SU-DHL-6 (cell line): ENCODE measurements at regions not wholly inside any gene's neighbourhood (a gene's known extent, or its start where the extent isn't known, plus 50 kb on each side); places are given as distances from the start of the nearest gene placed in this dataset.

Experiments used
- H2AFZ ChIP-seq: fragments of 200-600 bp; sonication (generic); 2 replicates; pipeline ENCODE4 v1.6.1; 2014; ENCODE audit warnings: low read depth, mild to moderate bottlenecking, moderate library complexity, mixed read lengths, antibody characterized with exemption, low read length; ENCODE audit not compliant: severe bottlenecking
- H3F3A ChIP-seq: fragments of 200-600 bp; shearing (Covaris generic); 2 replicates; pipeline ENCODE4 v1.6.0; 2016; ENCODE audit warnings: antibody characterized with exemption, mild to moderate bottlenecking; ENCODE audit not compliant: insufficient read depth
- H3K27ac ChIP-seq: fragments of 200-600 bp; sonication (generic); 2 replicates; pipeline ENCODE4 v1.5.1; 2016; ENCODE audit warnings: low read depth, mild to moderate bottlenecking, low read length, moderate library complexity, mixed read lengths
- H3K27me3 ChIP-seq: fragments of 200-600 bp; sonication (generic), shearing (Covaris generic); 2 replicates; pipeline ENCODE4 v1.6.0; 2014; ENCODE audit warnings: mild to moderate bottlenecking, low read length
- H3K36me3 ChIP-seq: fragments of 200-600 bp; sonication (generic); 2 replicates; pipeline ENCODE4 v1.6.1; 2014; ENCODE audit warnings: mild to moderate bottlenecking, low read length, mixed read lengths
- H3K4me2 ChIP-seq: fragments of 300-600, 200-600 bp; shearing (Covaris generic), sonication (generic); 2 replicates; pipeline ENCODE4 v1.6.0; 2014; ENCODE audit warnings: low read length, low read depth, mild to moderate bottlenecking; ENCODE audit not compliant: poor library complexity, severe bottlenecking
- H3K4me3 ChIP-seq: fragments of 200-600 bp; sonication (generic); 2 replicates; pipeline ENCODE4 v1.5.1; 2014; ENCODE audit warnings: antibody characterized with exemption, low read length, mild to moderate bottlenecking, mixed read lengths; ENCODE audit not compliant: insufficient read depth, poor library complexity, severe bottlenecking
- H3K79me2 ChIP-seq: fragments of 200-600 bp; sonication (generic); 2 replicates; pipeline ENCODE4 v1.6.1; 2014; ENCODE audit warnings: mild to moderate bottlenecking, low read length, moderate library complexity; ENCODE audit not compliant: insufficient read depth
- H3K9ac ChIP-seq: fragments of 200-600 bp; sonication (generic); 2 replicates; pipeline ENCODE4 v1.7.0; 2014; ENCODE audit warnings: mild to moderate bottlenecking, low read length
- H3K9me2 ChIP-seq: fragments of 200-600 bp; sonication (generic); replicated peaks from 2 replicates; pipeline ENCODE4 v1.6.1; 2014; ENCODE audit warnings: low read length; ENCODE audit not compliant: insufficient read depth
- H3K9me3 ChIP-seq: fragments of 200-600 bp; sonication (generic); 2 replicates; pipeline ENCODE4 v1.6.1; 2014; ENCODE audit warnings: low read length, mixed read lengths; ENCODE audit not compliant: insufficient read depth
- H4K20me1 ChIP-seq: fragments of 200-600 bp; sonication (generic); 2 replicates; pipeline ENCODE4 v1.6.1; 2014; ENCODE audit warnings: low read depth, mild to moderate bottlenecking, antibody characterized with exemption, low read length, moderate library complexity, mixed read lengths
- CTCF ChIP-seq: fragments of 200-600 bp; sonication (generic); IDR thresholded peaks from one replicate; pipeline ENCODE4 v1.5.1; 2017; ENCODE audit warnings: antibody characterized with exemption, mild to moderate bottlenecking, low read length, moderate library complexity; ENCODE audit not compliant: insufficient read depth, poor library complexity, severe bottlenecking
- EZH2phosphoT487 ChIP-seq: fragments of 200-600 bp; sonication (generic), shearing (Covaris generic); conservative IDR thresholded peaks from 2 replicates; pipeline ENCODE4 v1.6.1; 2018; ENCODE audit warnings: mild to moderate bottlenecking, antibody characterized with exemption, low read length, moderate library complexity, mixed read lengths

- TF ChIP-seq EZH2phosphoT487 (no peak), CTCF (no peak)
- Histone ChIP-seq H2AFZ (no peak overlapping the region), H3K4me2 (no peak overlapping the region), H3K27me3 (no peaks in the 10 kb centered on the region), H3K79me2 (no peaks in the 10 kb centered on the region), H3K9me2 (no peaks in the 10 kb centered on the region), H3K36me3 (no peaks in the 10 kb centered on the region), H4K20me1 (no peaks in the 10 kb centered on the region), H3K27ac (no peak overlapping the region), H3K4me3 (no peak overlapping the region), H3K9ac (no peak overlapping the region), H3K9me3 (no peaks in the 10 kb centered on the region), H3F3A (no peaks in the 10 kb centered on the region)
Measured at GRCh38 chr10:117480097-117480496, 62.4 kb upstream of the EMX2 start.

GRCh38 chr10:117477961-117478670 is 64.4 kb upstream of the EMX2 start:
- Histone ChIP-seq H3K36me3 (no peaks in the 10 kb centered on the region), H3K27ac (no peak overlapping the region), H3K79me2 (no peaks in the 10 kb centered on the region), H3K27me3 (no peaks in the 10 kb centered on the region), H3K4me3 (no peak overlapping the region), H3K9ac (no peak overlapping the region), H3K9me3 (no peaks in the 10 kb centered on the region), H3K9me2 (no peaks in the 10 kb centered on the region), H2AFZ (no peak overlapping the region), H4K20me1 (no peaks in the 10 kb centered on the region), H3F3A (no peaks in the 10 kb centered on the region), H3K4me2 (no peak overlapping the region)
- TF ChIP-seq EZH2phosphoT487 (no peak), CTCF (no peak)

DNA sequence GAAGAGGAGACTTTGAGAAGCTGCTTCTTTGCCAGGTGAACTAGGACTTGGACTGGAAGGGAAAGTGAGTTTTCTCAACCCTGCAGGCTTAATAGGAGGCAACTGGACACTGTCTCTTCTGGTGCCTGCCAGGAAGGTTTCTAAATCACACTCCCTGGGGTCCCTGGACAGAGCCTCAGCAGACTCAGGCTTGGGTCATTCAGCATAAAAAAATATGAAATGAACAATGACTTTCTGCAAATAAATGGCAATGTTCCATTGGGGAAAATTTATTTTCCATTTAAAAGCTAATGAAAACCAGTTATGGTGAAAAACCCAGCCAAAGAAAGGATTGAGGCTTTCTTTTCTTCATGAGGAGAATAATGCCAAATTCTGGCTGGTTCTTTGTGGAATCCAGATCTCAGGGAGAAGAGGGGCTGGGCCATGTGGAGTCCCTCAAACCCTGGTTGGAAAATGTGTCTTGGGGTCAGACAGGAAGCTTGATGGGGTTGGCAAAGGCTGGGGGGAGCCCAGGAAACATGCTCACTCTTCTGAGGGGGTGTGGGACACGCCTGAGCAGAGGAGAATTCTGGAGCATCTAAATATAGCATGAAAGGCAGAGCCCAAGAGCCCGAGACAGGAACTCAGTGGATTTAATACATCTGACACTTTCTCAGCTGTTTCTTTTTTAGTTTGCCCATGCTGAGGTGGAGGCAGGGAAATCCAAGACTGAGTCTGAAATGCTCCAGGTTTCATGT is 65.2 kb upstream of the EMX2 start:
- no peak overlapping the region for H3K4me2 ChIP-seq

More for the DNA sequence above, 65.2 kb upstream of the EMX2 start:
- no peak overlapping the region for H3K4me3 ChIP-seq
- H3K36me3 ChIP-seq: no peaks in the 10 kb centered on the region
- TF ChIP-seq CTCF (no peak), EZH2phosphoT487 (no peak)
- H3K9ac ChIP-seq: no peak overlapping the region
- no peaks in the 10 kb centered on the region for H3K79me2 ChIP-seq
- H3F3A ChIP-seq: no peaks in the 10 kb centered on the region
- no peaks in the 10 kb centered on the region for H4K20me1 ChIP-seq
- no peaks in the 10 kb centered on the region for H3K9me2 ChIP-seq
- H3K27me3 ChIP-seq: no peaks in the 10 kb centered on the region
- H2AFZ ChIP-seq: no peak overlapping the region
- no peaks in the 10 kb centered on the region for H3K9me3 ChIP-seq
- H3K27ac ChIP-seq: no peak overlapping the region
